NCI-H69 (cell line): ENCODE measurements at regions not wholly inside any gene's neighbourhood (a gene's known extent, or its start where the extent isn't known, plus 50 kb on each side); places are given as distances from the start of the nearest gene placed in this dataset.

Experiments used
- DNase-seq: peaks from one replicate; lab custom pipeline; 2025; lab: John Stamatoyannopoulos, UW

GRCh38 chr9:78866207-78867132, 569.5 kb downstream of the PSAT1 start:
- peak; percentile 19 for DNase-seq

- DNase-seq, result no peak
Observed at GRCh38 chr9:78871086-78871451, 574.1 kb downstream of the PSAT1 start.

- peak; percentile 75 for DNase-seq
Observed at GRCh38 chr9:78871452-78872331, 574.8 kb downstream of the PSAT1 start.

- no peak for DNase-seq
Observed at GRCh38 chr9:78874061-78874460, 577.1 kb downstream of the PSAT1 start.

- DNase-seq, result no peak
Observed at GRCh38 chr9:78879324-78880100, 582.6 kb downstream of the PSAT1 start.

- no peak for DNase-seq
Observed at GRCh38 chr9:78881295-78881694, 584.4 kb downstream of the PSAT1 start.

GRCh38 chr9:78882481-78882880, 585.6 kb downstream of the PSAT1 start:
- DNase-seq, result no peak

GRCh38 chr9:78884611-78885150, 587.8 kb downstream of the PSAT1 start:
- no peak for DNase-seq

GRCh38 chr9:78892182-78892581, 595.3 kb downstream of the PSAT1 start:
- DNase-seq, result no peak

GRCh38 chr9:78892769-78893168, 595.8 kb downstream of the PSAT1 start:
- no peak for DNase-seq

GRCh38 chr9:78893774-78894401, 597.0 kb downstream of the PSAT1 start:
- DNase-seq, result no peak

GRCh38 chr9:78896479-78896878, 599.6 kb downstream of the PSAT1 start:
- no peak for DNase-seq

- DNase-seq, result no peak
Observed at GRCh38 chr9:78898234-78898633, 601.3 kb downstream of the PSAT1 start.

- DNase-seq, result no peak
Observed at GRCh38 chr9:78899006-78899405, 602.1 kb downstream of the PSAT1 start.

- no peak for DNase-seq
Observed at GRCh38 chr9:78900500-78900899, 603.6 kb downstream of the PSAT1 start.

GRCh38 chr9:78902051-78902450, 605.1 kb downstream of the PSAT1 start:
- DNase-seq, result no peak

- no peak for DNase-seq
Observed at GRCh38 chr9:78903581-78903980, 606.7 kb downstream of the PSAT1 start.

GRCh38 chr9:78904686-78905085, 607.8 kb downstream of the PSAT1 start:
- no peak for DNase-seq

- no peak for DNase-seq
Observed at GRCh38 chr9:78905387-78905786, 608.5 kb downstream of the PSAT1 start.

GRCh38 chr9:78905986-78906755, 609.2 kb downstream of the PSAT1 start:
- DNase-seq, result no peak

GRCh38 chr9:78909566-78909965, 612.6 kb downstream of the PSAT1 start:
- no peak for DNase-seq
